ENCODE measurements at regions not wholly inside any gene's neighbourhood (a gene's known extent, or its start where the extent isn't known, plus 50 kb on each side); places are given as distances from the start of the nearest gene placed in this dataset.
A peak's percentile ranks its signal among the peaks of the same experiment; 100 is the strongest.

DNA sequence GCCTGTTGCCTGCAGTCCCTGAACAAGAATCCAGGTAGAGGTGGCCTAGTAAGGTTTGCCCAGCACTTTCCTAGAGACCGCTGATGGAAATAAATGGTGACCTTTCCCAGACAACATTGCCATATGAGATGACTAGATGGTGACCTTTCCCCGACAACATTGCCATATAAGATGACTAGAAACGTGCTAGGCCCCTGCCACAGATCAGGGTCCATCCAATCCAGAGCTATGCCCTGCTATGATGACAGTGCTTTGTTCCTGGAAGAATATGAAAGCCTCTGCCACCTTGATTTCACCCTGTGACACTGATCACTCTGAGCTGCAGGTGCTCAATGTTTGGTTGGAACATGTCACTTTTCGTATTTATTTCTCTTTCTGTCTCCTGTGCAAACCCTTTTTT, 133.8 kb upstream of the SPTLC3 start:
- DNase-seq (ENCODE audit: low spot score) (no peak), FAIRE-seq (no peak)

DNA sequence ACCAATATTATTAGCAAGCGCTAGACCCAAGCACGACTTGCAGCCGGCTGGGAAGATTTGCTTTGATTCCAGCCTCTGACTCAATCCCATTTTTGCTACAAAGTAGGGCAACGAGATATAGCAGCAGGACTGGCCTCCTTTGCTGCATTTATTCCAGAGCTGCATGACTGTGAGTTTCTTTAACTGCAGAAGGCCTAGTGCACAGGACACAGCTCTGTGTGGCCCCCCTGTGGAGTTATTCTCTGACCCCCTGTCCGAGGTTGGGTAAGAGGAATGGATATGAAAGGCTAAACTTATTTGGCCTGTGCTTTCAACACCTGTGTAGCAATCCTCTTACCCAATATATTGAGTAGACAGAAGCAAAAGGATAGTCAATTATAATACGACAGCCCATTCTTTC, 133.3 kb upstream of the SPTLC3 start:
- FAIRE-seq: no peak
- no peak for DNase-seq (ENCODE audit: low spot score)

DNA sequence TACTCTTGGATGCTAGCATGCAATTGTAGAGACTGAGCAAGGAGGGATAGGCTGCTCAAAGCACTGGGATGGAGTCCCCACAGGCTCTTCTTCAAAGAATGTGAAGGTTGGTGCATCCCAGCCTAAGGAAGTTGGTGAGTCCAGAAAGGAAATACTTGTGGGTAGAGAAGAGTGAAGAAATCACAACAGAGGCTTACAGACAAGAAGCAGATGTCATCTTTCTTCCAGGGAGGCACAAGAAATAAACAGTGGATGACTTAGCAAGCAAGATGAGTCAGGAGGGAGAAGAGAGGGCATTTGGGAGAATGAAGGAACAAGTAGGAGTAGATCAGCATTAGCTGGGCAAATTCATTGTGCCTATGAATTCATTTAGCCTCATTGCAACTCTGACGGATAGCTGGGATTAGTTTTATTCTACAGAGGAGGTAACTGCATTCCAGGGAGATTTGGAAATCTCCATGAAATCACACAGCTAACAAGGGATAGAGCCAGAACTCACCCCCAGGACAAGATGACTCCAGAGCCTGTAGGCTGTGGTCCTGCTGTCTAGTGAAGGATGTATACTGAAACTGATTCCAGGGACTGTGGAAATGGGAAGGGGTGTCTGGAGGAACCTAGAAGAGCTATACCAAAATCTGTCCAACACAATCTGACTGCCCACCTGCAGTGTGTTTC, 125.8 kb upstream of the SPTLC3 start:
- FAIRE-seq: no peak
- no peak for DNase-seq (ENCODE audit: low spot score)

DNA sequence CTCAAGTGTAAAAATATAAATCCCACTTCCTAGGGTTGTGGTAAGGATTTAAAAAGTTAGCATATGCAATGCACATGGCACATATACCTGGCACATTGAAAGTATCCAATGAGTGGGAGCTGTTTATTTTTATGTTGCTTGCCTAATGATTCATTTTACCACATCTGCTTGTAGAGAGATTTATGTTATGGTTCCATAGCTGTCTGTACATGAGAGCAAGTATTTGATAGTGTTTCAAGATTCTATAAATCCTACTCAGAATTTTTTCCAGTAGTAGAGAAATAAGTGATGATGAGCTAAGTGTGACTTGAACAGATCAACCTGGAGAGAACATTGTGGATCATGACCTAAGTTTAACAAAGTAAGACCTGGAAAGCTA, 125.3 kb upstream of the SPTLC3 start:
- FAIRE-seq (no peak), DNase-seq (ENCODE audit: low spot score) (no peak)

DNA sequence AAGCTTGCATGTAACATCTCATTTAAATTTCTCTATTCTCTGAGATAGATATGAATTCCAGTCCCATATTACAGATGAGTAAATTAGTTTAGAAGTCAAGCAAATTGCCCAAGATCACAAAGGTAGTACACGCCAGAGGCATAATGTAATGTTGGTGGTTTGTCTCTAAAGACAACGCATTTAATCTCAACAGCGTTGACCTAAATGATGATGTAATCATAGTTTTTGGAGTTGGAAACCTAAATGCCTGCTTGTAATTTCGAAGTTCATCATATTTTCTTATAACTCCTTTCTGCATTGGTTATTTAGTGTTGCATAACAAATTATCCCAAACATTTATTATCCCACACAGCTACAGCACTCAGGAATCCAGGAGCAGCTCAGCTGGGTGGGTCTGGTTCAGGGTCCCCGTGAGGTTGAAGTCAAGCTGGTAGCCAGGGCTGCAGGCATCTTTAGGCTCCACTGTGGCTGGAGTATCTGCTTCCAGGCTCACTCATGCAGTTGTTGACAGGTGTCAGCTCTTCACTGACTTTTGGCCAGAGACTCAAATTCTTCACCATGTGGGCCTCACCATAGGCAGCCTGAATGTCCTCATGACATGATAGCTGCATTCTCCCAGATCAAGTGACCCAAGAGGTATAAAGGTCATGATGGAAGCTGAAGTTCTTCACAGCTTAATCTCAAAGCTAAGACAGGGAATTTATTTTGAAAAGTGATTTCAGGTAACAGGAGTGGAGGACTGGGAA, 122.0 kb upstream of the SPTLC3 start:
- FAIRE-seq (no peak), DNase-seq (ENCODE audit: low spot score) (no peak)

DNA sequence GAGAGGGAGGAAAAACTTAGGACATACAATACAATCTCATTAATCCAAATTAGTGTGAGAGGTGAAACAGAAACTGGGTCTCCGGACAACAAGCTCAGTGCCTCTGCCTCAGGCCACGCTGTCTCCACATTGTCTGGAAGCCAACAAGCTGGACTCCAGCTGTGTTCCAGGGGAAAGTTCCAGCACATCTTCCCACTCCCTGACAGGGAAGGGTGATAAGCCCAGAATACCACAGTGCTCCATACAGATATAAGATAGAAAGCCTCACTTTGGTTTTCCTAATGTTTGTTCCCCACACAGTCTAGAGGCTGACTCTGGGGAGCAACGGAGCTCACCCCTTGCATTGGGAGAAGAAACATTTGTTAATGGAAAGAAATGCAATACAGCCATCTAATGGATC, 117.1 kb upstream of the SPTLC3 start:
- DNase-seq (ENCODE audit: low spot score) (no peak), FAIRE-seq (no peak)

DNA sequence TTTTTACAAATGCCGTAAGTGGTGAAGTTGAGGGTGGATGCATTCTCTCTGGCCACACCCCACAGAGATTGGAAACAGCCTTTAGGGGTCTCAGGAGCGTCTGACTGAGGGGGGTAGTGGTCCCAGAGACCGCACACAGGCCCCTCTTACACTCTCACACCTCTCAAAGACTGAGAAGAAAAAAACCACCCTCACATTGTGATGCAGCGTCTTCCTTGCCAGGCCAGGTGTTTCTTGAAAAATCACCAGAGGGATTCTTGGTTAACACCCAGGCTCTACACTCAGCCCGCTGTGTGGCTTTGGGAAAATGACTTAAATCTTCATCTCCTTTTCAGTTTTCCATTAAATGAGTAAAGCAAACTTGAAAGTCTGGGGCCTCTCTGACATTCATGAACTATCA, 115.8 kb upstream of the SPTLC3 start:
- no peak for DNase-seq (ENCODE audit: low spot score)
- no peak for FAIRE-seq

DNA sequence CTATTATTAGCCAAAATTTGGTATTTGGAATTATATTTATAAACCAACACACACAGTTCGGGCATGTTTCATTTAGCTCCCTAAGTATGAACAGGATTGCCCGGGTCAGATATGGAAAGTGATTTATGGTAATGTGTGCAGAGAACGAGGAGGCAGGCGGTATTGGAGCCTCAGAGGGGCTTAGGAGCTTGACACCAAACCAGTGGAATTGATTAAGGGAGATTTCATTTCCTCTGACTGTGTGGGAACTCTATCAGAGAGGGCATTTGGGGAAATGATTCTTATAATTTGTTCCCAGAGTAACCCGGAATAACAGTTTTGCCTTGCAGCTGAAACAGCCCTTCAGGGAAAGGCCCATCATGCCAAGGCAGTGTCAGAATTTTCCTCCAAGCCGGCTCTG, 115.1 kb upstream of the SPTLC3 start:
- DNase-seq (ENCODE audit: low spot score): no peak
- FAIRE-seq: no peak

DNA sequence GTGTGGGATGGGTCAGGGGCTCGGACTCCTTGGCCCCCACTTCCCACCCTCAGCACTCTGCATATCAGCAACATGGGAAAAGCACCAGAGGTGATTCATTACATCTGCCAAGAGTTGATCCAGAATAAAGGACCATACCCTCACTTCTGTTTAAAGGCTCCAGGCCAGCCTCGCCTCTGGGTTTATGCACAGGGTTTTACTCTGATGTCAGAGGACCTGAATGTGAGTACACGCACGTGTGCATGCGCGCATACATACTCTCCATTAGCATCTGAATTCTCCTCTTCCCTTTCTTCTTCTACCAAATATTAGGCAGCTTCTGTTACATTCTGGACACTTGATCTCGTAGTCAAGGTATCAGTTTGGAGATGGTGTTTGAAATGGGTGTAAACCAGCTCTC, 114.7 kb upstream of the SPTLC3 start:
- no peak for FAIRE-seq
- no peak for DNase-seq (ENCODE audit: low spot score)

DNA sequence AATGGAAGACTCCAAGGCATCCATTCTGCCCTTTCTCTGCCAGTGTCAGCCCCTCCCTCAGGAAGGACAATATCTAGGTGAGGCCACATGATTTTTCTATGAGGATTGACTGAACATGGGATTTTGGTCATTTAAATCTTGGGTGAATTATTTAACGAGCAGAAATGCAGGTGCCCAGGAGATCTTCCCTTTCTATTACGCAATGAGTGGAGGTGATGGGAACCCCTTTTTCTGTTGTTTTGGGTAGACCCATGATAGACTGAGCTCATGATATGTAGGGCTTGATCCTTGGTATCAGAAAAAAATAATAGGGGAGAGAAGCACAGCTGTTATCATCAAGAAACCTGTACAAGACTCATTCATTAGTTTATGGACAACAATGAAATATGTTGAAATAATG, 112.6 kb upstream of the SPTLC3 start:
- FAIRE-seq (no peak), DNase-seq (ENCODE audit: low spot score) (no peak)

DNA sequence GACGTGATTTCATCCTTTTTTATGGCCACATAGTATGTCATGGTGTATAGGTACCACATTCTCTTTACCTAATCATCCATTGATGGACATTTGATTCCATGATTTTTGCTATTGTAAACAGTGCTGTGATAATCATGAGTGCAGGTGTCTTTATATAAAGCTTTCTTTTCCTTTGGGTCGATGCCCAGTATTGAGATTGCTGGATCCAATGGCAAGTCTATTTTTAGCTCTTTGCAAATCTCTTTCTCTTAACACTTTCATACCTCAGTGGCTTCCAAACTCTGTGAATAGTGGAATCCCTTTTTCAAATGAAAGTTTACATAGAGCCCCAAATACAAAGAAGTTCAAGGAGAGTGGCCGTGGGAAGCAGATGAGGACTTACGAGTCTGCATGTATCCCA, 105.8 kb upstream of the SPTLC3 start:
- FAIRE-seq: no peak

DNA sequence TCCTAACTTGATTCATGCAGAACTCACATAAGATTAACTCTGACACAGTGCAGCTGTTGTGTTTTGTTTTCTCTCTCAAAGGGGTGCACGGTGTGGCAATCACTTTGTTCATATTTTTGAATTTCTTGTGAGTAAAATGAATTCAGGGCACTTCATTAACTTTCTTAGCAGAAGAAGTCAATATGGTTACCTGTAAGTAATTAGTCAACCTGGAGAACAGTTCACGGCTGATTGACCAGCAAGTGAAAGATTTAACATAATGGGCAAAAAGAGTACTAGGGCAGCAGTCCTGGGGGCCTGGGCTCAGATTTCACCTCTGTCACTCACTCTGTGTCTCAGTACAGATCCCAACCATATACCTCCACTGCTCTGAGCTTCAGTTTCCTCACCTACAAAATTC, 102.4 kb upstream of the SPTLC3 start:
- DNase-seq (ENCODE audit: low spot score): no peak
- FAIRE-seq: no peak

More for the DNA sequence above, 105.8 kb upstream of the SPTLC3 start:
- no peak for DNase-seq (ENCODE audit: low spot score)

DNA sequence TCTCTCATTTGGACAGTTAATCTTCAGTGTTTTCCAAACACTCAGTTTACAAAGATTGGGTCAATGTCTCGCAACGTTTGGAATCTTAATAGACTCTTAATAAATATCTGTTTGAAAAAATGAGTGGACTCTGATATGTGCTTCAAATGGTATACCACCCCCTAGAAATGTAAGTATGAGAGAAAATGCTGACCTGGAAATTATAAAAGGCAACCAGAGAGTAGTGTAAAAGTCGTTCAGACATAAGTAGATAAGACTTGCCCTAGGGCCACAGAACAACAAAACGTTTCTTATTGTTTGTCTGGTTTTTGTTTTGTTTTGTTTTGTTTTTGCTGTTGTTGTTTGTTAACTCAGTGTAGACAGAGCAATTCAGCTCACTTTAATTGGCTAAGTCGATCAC, 97.4 kb upstream of the SPTLC3 start:
- FAIRE-seq (no peak), DNase-seq (ENCODE audit: low spot score) (no peak)

DNA sequence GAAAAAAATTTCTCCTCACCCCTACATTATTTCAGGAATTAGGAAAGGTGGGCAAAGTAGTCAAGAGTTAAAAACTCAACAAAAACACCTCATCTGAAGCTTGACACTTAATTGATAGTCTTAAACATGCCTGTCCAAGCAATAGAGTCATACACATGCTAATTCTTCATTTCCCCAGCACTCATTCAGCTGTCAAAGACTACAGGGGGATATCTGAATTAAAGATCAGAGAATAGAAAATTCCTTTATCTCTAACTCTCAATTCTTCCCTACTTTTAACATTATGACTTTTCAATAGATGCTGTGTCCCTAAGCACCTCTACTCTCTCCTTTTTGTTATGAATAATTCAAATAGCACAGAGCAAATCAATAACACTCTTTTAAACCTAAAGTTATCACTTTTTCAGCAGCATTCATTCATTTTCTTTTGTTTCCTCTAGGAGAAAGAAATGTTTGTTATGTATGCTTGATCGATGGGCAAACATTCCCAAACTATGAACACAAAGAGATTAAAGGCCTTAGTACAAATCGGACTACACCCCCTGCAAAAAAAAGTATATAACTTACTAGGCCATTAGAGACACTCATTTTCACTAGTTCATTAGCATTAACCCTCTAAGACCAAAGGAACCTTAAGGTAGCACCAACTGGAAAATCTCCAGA, 94.9 kb upstream of the SPTLC3 start:
- no peak for FAIRE-seq
- DNase-seq (ENCODE audit: low spot score): no peak

DNA sequence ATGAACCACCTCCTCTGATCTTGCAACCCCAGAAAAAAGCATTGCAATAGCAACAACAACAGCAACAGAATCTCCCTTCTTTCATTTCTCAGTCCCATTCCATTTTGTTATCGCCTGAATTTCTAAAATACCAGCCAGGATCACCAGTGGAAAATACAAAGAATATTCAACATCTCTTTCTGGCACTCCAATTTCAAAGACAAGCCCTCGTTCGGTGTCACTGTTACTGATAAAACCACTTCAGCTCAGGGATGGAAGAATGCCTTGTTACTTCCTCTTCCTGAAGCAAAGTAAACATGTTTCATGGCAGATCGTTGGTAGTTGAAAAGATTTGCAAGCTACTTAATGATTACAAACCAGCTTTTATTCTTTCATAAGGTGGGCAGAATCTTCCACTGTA, 94.0 kb upstream of the SPTLC3 start:
- DNase-seq (ENCODE audit: low spot score): no peak
- no peak for FAIRE-seq

DNA sequence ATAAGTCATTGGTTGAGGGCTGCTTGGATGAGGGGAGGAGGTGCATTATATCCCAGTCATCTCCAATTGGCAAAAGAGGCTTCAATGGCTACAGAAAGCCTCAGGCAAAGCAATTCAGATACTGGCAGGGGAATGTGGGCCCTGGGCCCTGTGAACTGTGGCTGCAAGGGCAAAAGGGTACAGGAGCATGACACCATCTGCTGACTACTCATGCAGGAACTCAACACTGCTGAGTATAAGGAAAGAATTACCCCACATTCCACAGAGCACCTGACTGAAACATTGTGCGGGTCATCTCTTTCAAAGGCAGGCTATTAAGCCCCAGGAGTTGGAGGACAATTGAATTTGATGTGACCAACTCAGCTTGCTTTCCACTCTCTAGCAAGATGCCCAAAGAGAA, 92.1 kb upstream of the SPTLC3 start:
- FAIRE-seq (peak; percentile 72), DNase-seq (ENCODE audit: low spot score) (peak; percentile 73)

DNA sequence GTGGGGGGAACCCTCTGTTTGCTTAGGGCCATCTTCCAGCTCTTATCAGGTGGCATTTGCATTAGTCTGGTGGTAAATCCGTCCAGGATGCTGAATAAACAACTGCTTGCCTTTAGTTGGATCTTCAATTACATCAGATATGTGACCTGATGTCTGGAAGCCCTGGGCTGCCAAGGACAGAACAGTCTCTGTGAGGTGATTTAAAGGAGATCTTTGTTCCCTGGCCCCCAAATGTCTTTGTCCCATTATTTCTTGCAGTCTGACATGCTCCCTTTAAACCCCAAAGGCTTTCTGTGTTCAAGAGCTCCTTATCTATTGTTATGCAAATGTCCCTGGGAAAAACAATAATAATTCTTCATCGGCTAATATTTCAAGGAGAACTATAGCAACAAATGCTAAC, 84.6 kb upstream of the SPTLC3 start:
- DNase-seq (ENCODE audit: low spot score): no peak
- no peak for FAIRE-seq

DNA sequence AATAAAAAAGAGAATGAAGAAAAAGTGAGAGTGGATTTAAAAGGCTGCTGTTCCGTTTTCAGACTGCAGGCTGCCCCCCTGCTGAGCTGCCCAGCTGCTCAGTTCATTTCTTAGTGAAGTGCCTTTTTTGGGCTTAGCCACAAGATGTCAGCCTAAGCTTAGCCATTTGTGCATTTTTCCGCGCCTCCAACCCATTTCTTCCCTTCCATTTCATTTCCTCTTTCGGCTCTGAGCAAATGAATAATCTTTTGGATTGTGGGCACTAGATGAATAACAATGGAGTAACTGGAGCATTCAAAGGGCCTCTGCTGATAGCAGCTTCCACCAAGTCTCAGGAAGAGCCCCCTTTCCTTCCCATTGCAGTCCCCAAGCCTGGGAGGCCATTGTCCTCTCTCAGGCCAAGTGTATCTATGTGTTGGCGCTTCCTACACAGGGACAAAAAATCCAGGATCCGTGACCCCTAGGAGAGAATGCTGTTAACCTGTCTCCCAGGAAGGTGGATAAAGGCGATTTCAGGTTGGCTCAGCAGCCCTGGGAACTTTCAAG, 83.5 kb upstream of the SPTLC3 start:
- FAIRE-seq (peak; percentile 75), DNase-seq (ENCODE audit: low spot score) (peak; percentile 76)

DNA sequence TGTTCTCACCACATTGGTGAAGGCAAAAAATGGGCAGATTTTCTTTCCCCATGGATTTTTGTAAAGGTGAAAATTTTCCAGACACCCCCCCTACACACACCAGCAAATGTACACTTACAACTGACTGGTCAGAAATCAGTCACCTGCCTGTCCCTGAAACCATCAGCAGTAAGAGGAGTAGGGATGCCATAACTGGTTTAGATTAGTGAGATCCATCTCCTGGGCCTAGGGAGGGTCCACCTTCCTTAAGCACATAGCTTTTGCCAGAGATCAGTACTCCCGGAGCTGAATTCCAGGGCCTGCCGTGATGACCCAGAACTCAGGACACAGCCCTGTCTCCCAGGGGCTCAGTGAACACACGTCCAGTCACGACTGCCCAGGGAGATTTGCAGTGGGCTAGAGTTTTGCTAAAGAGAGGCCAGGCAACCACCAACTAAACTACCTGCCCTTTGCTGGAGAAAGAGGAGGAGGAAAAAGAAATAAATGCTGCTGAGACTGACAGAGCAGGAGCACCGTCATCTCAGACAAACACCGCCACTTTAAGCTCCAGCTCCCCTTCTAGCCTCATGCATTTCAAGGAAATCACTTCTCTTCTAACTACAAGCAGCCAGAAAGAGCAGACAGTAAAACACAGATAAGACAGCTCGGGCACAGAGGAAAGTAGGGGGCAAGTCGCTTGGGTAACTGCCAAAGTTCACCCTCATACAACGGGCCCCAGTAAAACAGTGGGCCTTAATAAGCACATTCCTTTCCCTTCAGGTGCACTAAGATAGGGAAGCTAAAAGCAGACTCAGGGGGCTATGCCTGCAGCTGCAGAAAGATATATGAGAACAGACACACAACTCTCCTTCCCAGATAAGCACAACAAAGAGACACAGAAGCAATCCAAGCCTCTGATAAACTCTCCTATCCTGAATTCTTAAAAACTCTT, 82.6 kb upstream of the SPTLC3 start:
- DNase-seq (ENCODE audit: low spot score) (no peak), FAIRE-seq (no peak)

DNA sequence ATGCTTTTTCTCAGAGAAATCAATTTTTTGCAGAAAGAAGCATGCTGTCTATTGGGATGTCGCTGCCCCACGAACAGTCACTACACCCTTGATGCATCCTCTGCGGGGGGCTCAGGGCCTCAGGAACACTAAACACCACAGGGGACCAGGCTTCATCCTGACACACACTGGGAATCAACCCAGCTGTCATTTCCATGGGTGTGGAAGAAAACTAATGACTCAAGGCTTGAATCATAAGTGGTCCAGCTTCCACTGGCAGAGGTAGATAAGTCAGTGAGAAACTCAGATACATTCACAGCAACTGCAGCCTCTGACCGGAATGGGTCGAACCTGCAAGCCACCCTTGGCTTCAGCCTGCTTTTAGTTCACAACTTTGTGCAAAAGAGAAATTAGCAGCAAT, 81.3 kb upstream of the SPTLC3 start:
- DNase-seq (ENCODE audit: low spot score): peak; percentile 57
- FAIRE-seq: peak; percentile 55

DNA sequence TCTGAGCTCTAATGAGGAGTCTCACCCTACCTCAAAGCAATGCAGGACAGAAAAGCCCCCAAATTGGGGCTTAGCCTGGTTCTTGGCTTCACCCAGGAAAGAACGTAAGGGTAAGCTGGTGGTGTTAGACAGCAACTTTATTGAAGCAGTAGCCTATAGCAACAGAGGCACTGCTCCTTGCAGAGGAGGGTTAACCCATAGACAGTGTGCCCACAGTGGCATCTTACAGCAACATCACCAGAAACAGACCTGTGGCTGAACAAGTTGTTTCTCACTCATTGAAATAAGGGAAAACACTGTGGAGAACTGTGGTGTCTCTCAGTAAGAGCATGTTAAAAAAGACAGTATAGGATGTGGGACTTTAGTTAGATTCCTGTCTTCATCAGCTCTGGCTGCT, 80.4 kb upstream of the SPTLC3 start:
- FAIRE-seq (no peak), DNase-seq (ENCODE audit: low spot score) (no peak)

Data from RCC 7860 (cell line).